Bronchial epithelial cell (primary cell): ENCODE measurements at regions not wholly inside any gene's neighbourhood (a gene's known extent, or its start where the extent isn't known, plus 50 kb on each side); places are given as distances from the start of the nearest gene placed in this dataset.

Experiments used
- DNase-seq: peaks from one replicate; pipeline ENCODE4 v3.0.0-alpha.2; 2010; ENCODE audit warnings: low read depth
- FAIRE-seq: peaks from 2 replicates; lab custom pipeline; 2011; peaks lifted over from hg19 to GRCh38; lab: Jason Lieb, UNC
- H3K27me3 ChIP-seq: 2 replicates; pipeline ENCODE4 v1.5.1; 2011; ENCODE audit warnings: low read length; ENCODE audit not compliant: control insufficient read depth, insufficient read depth
- H3K36me3 ChIP-seq: 2 replicates; pipeline ENCODE4 v1.5.1; 2011; ENCODE audit warnings: low read length; ENCODE audit not compliant: control insufficient read depth, insufficient read depth
- H3K4me3 ChIP-seq: 2 replicates; pipeline ENCODE4 v1.5.1; 2011; ENCODE audit warnings: mild to moderate bottlenecking, low read depth, low read length, control low read depth
- CTCF ChIP-seq: IDR thresholded peaks from 2 replicates; pipeline ENCODE4 v1.5.1; 2011; ENCODE audit warnings: mild to moderate bottlenecking, moderate library complexity, low read length, control low read depth, inconsistent platforms; ENCODE audit not compliant: insufficient read depth, severe bottlenecking

GRCh38 chr16:51399908-51400670 lies 249.0 kb upstream of the SALL1 start:
- no peaks in the 10 kb centered on the region for H3K27me3 ChIP-seq
- H3K4me3 ChIP-seq: no peak overlapping the region
- no peak for DNase-seq
- no peak for FAIRE-seq
- H3K36me3 ChIP-seq: no peaks in the 10 kb centered on the region
- no peak for TF ChIP-seq CTCF

- TF ChIP-seq CTCF: no peak
- Histone ChIP-seq H3K4me3 (no peak overlapping the region), H3K36me3 (no peaks in the 10 kb centered on the region), H3K27me3 (no peaks in the 10 kb centered on the region)
- FAIRE-seq: no peak
- DNase-seq: no peak
Measured at GRCh38 chr16:51394421-51394820, 243.4 kb upstream of the SALL1 start.

GRCh38 chr16:51393381-51394005 lies 242.4 kb upstream of the SALL1 start:
- Histone ChIP-seq H3K36me3 (no peaks in the 10 kb centered on the region), H3K4me3 (no peak overlapping the region), H3K27me3 (no peaks in the 10 kb centered on the region)
- FAIRE-seq (no peak), DNase-seq (peak; percentile 41)
- TF ChIP-seq CTCF: no peak

- TF ChIP-seq CTCF: no peak
- FAIRE-seq: no peak
- Histone ChIP-seq H3K36me3 (no peaks in the 10 kb centered on the region), H3K4me3 (no peak overlapping the region), H3K27me3 (no peaks in the 10 kb centered on the region)
- DNase-seq: peak; percentile 7
Measured at GRCh38 chr16:51392521-51393187, 241.6 kb upstream of the SALL1 start.

- no peaks in the 10 kb centered on the region for H3K36me3 ChIP-seq
- TF ChIP-seq CTCF: no peak
- no peaks in the 10 kb centered on the region for H3K27me3 ChIP-seq
- no peak overlapping the region for H3K4me3 ChIP-seq
- FAIRE-seq: no peak
- no peak for DNase-seq
Measured at GRCh38 chr16:51391798-51392511, 240.9 kb upstream of the SALL1 start.
